GF-D8 (cell line): ENCODE measurements at regions not wholly inside any gene's neighbourhood (a gene's known extent, or its start where the extent isn't known, plus 50 kb on each side); places are given as distances from the start of the nearest gene placed in this dataset.

Experiments used
- DNase-seq: peaks from one replicate; lab custom pipeline; 2025; lab: John Stamatoyannopoulos, UW

DNA sequence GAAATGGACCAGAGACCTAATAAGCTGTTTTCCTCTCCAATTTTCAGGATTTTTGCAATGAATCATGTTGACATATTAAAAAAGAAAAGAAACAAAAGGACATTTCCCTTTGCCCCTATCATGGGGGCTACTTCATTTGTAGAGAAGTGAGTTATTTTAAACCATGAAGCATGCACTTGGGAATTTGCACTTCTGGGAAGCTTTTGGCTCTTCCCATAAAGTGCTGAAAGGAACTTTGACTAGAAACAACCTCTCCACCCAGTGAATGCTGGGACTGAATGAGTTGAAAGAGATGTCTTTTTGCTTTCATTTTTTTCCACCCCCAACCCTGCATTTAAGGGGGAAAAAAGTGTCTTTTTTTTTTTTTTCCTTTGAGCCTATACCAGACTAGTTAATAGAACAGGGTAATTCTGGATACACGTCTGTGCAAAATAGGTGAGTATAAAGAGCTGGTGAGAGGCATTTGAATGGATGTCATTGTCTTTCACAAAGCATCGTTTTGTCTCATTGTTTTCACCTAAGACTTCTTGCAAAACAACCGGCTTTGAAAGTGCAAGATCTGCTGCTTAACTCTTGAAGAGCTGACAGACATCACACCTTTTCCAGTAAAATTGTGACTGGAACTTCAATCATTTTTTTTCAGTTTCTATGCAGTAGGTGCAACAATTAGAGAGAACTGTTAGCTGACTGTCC is 138.7 kb upstream of the BACH2 start:
- DNase-seq, result no peak

DNA sequence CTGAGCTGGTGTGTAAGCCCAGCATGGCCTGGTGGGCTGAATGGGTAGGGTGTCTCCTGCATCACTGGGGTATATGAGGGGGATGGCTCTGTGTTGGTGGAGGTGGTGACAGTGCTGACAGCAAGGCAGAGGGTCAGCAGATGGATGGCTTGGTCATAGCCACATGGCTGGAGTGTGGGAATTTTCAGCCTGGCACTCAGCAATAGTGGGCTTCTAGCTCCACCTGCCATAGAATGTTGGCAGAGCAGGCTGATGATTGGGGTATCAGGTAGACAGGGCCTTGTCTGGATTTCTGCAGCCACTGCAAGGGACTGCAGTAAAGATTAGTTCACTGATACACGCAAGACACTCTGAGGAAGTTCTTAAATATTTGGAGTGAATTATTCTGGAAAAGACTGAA is 137.5 kb upstream of the BACH2 start:
- no peak for DNase-seq

DNA sequence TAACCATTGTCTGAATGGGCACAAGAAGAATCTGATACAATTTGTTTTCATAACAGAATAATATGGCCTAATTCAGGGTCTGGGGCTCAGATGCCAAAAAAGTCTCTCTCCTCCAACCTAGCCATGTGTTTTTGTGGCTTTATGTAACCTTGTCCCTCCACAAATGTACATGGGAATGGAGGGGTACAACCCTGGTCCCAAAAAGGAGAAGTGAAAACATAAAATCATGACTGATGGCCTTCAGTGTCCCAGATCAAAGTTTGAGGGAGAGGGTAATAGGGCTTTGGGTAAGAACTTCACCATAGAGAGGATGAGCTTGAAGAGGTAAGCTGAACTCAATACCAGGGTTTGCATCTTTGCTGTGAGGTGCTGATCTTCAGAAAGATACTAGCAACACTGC is 136.3 kb upstream of the BACH2 start:
- DNase-seq, result no peak

DNA sequence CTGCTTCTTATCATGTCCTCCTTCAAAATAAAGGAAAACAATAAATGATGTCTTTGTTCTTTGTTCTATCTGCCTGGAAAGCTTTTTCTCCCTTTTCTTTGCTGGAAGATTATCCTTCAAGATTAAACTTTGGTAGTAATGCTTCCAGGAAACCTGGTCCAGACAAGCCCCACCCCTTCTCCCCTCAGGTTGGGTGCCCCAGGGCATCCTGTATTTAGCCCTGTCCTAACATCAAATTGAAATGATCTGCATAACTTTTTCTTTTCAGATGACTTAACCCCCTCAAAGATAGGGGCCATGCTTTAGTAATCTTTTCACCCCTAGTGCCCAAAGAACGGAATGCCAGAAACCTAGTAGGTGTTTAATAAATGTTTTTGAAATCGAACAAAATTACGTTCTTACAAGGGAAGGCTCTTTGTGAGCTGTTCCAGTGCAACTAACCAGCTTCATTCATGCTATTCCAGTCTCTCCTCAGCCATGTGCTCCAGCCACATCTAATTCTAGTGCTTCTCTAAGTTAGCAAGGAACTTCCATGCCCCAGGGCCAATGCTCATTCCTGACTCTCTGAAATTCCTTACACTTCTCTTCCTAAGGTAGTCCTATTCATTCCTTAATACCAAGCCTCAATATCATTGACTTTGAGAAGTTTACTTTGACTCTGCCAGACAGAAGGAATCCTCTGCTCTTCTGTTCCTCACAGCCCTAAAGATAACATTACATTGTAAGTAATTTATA is 135.6 kb upstream of the BACH2 start:
- no peak for DNase-seq

DNA sequence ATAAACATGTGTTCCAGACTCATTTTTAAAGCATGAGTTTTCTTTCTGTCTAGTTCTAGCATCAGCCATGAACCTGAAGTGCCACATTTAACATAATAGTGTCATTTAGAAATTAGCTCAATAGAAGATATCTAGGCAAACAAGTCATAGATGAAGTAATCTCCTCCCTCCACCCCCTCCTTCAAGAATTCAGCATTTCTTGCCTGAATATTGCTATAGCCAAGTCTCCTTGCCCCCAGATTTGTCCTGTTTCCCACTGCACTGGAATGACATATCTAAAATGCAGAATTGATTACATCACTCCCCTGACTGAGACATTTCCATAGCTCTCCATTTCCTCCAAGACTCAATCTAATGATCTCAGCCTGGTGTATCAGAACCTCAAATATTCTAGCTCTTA is 134.9 kb upstream of the BACH2 start:
- no peak for DNase-seq

DNA sequence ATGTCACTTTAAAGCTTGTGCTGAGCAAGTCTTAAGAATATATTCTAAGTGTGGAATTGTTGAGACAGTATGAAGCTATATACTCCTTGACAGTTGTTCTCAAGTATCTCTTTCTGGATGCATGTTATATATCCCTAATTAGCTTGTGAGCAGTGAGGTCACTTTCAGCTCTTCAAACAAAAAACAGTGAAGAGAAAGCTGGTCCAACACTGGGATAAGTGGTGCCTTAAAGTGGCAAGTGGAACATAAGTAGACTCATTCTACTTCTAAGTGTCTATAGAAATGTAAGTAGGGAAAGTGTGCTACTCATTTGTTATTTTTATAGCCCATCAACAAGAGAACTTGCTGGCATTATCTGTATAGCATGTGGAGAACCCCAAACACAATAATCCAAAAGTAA is 133.1 kb upstream of the BACH2 start:
- DNase-seq, result no peak

DNA sequence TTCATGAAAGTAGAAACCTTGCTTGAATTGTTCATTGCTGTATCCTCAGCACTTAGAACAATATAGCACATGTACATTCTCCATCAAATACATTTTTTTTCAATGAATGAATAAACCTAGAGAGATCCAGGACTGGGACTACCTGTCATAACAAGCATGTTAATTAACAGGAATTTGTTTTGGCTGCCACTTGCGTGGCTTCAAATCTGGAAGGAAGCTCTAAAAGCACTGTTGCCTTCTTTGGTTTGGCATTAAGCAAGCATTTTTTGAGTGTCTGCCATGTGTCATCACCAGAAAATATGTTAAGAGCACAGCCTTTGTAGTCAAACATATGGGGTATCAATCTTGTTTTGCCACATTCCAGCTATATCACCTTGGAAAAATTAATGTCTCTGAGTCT is 131.9 kb upstream of the BACH2 start:
- no peak for DNase-seq

DNA sequence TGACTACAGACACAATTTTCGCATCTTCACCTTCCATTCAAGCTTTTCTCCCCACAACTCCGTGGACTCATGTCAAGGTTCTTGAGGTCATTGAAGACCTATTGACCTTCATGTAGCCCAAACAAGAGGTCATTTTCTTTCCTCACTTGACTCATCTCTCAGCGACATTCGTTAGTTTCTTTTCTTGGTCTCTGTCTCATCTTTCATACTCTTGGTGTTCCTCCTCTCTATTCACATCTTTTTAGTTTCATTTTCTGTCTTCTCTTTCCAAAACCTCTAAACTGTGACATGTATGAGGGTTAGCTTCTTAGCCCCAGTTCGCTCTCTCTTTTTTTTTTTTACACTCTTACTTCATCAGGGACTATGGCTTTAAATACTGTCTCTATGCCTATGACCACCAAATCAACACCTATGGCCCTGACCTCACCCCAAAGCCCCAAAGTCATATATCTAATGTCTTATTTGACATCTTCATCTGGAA is 128.6 kb upstream of the BACH2 start:
- no peak for DNase-seq

DNA sequence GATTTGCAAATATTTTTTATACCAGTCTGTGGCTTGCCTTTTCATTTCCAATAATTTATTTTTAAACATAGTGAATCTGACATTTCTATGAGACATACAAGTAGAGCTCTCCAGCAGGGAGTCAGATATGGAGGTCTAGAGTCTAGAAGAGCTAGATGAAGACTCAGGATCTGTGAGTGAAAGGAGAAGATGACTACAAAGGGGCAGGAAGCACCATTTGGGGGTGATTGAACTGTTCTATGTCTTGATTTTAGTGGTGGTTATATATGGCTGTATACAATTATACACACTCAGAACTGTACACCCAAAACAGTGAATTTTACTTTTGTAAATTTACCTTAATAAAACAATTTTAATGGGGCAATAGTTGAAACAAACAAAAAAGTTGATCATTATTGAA is 127.9 kb upstream of the BACH2 start:
- no peak for DNase-seq

DNA sequence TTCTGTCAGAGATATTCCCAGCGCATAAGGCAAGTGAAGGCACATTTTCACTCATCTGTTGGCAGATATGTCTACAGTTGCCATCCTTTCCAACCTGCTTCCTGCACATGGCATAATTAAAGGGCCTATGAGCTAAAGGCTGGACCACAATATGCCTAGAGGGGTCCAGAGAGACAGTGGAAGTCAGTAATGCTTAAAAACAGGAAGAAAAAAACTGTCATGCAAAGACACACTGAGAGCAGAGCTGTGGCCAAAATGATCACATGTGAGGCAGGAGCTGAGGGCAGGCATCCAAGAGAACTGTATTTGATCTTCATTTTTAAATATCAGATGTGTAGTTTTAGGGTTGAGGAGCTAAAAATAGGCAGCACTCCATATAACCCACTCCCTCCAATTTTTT is 125.0 kb upstream of the BACH2 start:
- no peak for DNase-seq

DNA sequence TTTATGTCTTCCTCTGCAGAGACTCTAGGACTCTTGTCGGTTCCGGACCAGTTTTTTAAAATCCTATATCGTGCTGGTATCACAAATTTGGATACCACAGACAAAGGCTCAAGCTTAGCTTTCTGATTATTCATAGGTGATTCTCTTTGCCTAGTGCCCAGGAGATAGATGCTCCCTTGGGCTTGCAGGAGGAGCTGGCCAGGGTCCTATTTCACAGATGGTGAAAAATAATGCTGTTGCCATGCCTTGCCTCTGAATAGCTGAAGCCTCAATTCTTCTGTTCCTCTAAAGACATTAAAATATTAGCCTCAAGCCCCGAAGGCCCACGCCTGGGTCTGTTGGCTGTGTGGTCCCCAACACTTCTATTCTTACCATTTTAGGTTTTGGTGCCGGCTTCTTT is 123.9 kb upstream of the BACH2 start:
- DNase-seq, result no peak

DNA sequence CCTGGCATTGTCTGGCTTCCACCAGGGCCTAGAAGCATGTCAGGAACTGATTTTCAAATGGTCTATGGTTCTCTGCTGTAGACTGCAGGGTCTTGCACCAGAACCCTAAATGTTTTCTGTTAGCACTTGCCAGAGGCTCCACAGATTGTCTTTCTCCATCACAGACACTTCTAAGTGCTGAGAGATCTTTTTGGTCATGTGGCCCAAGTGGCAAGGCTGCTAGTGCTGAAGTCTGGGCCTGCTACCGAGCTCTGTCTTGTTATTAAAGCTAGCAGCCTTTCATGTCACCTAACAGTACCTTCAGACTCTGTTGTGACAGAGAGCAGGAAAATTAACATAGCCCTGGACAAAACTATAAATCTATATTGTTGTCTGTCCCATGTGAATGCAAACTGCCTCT is 120.7 kb upstream of the BACH2 start:
- no peak for DNase-seq

DNA sequence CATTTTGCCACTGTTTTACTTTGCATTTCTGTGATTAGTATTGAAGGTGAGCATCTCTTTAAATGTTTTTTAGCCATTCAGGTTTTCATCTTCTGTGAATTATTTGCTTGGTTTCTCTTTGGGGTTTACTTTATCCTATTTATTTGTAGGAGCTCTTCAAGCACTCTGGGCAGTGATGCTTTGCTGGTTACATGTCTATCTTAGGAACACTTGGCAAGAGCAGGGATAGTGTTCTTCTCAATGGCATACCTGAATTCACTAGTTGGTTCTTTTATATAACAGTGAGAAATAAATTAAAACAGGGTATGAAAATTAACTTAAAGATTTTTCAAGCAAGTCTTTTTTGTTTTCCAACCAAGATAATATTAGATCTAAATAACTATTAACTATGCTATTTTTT is 119.7 kb upstream of the BACH2 start:
- no peak for DNase-seq

DNA sequence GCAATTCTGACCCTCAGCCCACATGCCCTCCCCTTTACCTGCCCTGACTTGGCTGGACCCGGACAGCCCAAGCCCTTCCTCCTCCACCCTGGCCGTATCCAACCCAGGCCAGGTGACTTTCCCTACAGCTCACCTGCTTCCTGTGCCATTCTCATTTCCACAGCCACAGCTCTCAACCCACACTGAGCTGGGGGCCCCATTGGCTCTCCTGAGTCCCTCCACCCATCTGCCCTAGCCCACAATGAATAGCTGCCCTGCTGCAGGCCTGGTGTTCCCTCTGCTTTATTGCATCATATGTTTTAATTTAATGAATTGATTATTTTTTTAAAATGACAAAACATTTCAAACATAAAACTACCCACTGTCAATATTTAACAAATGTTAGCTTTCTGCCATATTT is 118.5 kb upstream of the BACH2 start:
- no peak for DNase-seq

DNA sequence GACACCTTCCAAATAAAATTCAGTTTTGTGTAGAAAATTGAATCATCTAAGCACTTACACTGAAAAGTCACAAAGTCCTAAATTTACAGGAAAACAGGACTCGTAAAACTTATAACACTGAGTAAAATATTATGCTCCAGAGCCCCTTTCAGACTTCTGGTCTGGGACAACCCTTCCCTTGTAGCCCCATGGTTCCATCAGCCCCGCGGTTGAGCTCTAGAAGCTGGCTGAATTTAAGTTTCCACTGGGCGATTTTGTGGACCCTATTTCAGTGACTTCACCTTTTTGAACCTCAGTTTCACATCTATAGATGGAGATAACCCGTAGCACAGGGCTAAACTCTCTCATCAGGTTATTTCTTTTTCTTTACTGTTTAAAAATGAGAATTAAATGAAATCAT is 117.7 kb upstream of the BACH2 start:
- no peak for DNase-seq

DNA sequence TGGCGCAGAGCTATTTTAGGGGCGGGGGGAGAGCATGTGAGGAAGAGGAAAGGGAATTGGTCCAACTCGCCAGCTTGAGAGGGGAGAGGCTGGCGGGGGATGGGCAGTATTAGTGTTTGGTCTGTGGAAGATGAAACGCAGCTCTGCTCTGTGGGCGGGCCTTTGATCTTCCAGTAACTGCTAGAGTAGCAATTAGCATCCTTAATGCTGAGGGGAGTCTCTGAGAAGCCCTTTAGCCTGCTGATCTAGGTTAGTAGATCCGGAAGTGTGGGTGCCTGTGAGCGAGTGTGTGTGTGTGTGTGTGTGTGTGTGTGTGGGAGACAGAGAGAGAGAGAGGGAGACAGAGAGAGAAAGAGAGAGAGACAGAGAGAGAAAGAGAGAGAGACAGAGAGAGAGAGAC is 117.2 kb upstream of the BACH2 start:
- DNase-seq, result no peak

DNA sequence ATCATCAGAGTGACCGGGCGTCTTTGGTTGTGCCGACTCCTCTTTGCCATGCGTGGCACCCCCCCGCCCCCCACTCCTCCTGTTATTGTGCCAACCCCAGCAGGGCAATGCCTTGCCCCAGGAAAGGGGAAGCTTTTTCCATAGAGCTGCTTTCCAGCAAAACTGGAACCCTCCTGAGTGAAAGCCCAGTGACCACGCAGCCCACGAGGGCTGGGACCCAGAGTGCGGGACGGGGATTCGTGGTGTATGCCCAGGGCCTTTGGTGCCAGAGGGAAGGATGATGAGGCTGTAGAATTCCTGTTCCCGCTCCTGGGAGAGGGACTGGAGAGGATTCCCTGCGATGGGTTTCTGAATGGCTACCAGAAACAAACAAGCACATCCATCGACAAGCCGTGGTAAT is 116.8 kb upstream of the BACH2 start:
- DNase-seq, result no peak

DNA sequence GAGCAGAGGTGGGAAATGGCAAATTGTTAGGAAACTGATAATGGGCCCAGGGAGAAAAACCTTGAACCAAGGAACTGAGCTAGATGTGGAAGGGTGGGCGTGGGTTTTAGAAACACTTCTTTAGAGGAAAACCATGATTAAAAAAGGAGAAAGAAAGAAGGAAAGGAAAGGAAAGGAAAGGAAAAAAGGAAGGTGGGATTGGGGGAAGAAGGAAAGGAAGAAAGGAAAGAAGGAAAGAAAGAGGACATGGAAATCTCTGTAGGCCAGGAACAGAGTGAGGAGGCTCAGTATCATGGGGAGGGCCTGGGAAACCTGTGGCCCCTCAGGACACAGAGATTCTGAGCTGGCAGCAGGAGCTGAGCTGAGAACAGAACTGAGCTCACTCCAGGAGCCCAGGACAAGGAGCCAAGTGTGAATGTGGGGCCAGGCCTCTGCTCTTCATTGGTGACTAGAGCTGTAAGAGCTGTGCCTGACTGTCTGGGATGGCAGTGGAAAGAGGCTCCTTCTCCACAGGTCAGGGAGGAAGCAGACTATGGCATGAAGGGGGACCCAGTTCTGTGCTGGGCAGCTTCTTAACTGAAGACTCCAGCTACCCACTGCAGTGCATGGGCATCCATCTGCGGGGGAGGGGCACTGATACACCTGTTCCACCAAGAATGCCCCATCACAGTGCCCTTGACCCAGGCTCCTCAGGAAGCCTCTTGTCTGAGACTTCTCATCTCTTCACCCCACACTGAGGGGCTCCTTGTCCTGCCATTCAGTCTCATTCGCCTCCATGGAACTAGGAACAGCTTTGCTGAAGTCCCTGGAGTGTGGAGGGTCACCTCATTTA is 116.1 kb upstream of the BACH2 start:
- no peak for DNase-seq

DNA sequence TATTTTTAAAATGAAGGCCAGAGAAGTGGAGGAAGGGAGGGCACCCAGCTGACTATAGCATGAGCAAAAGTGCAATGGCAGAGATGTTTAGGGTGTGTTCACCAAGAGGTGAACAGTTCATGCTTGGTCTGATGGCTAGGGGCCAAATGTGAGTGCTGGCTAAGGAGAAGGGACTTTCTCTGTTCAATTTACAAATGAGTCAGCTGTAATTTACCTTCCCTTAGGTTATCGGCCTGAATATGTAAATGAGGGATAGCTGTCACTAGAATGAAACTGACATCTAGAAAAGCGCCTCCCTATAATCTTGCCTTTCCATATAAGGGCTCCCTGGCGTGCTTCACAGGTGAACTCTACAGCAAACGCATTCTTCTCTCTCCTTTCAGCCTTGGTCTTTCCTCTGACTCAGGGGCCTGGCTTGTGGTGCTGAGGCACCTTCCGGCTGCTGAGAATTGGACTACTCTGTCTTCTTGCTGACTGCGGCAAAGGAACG is 114.7 kb upstream of the BACH2 start:
- DNase-seq, result no peak

DNA sequence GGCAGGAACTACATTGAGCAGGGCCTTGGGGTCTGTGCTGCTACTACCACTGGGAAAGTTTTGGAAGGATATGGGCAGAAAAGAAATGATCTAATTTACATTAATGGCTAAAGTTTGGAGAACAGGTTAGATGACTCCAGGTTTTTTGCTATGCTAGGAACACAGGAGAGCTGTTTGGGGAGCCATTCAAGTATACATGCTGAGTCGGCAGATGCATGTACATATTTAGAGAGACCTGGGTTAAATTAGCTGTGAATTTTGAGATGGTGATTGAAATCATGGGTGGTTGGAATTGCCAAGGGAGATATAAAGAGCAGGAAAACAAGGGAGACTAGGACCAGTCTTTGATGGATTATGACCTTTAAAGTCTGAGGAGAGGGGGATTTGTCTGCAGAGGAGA is 113.1 kb upstream of the BACH2 start:
- no peak for DNase-seq

DNA sequence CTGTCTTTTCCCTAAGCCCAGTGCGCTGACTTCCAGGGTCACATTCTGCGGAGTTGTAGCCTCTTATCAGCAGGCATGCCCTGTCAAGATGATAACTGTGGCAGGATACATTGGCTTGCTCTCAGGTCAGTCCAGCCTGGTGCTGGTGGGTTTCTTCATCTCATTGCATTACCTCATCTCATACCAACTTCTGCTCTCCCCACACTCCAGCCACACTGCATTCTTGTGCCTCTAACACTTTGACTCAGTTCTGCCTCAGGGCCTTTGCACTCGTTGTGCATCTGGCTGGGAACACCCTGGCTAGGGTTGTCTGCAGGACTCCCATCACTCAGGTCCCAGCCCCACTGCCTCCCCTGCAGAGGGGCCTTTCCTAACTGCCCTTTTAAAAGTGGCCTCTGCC is 110.3 kb upstream of the BACH2 start:
- DNase-seq, result no peak

DNA sequence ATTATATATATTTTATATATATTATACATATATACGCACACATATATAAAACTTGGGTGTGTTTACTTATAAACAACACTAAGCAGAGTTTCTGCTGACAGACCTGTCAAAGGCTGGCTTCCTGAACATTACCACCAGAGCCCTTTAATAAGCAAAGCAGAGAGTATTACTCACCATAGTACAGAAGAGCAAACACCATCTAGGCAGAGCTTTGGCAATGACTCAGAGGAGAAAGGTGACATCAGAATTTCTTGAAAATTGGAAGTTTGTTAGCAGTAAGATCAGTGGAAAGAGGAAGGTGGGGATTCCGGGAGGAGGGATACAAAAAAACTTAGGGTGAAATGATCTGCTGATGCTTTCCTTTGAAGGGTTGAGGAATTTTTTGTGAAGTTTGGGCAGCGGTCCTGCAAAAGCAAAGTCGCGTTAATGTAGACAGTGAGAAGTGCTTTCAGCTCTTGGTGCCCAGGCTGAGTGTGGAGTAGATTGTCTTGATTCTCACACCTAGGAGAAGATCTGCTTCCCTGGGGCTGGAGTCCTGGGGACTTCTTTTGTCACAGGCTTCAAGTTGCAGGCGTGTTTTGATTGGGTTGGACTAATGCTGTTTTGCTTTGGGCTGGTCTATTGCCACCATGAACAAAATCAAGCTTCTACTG is 109.6 kb upstream of the BACH2 start:
- DNase-seq, result no peak
